HG02588 (cell line): ENCODE measurements at regions not wholly inside any gene's neighbourhood (a gene's known extent, or its start where the extent isn't known, plus 50 kb on each side); places are given as distances from the start of the nearest gene placed in this dataset.

Experiments used
- ATAC-seq: cut with Tn5 transposase; IDR thresholded peaks from one replicate; pipeline ENCODE4 v1.9.1; 2021; ENCODE audit warnings: mild to moderate bottlenecking, moderate library complexity; ENCODE audit not compliant: unreplicated experiment

- no peak for ATAC-seq
These were observed 103.6 kb upstream of the AGBL1 start for GRCh38 chr15:85976102-85976501.

- no peak for ATAC-seq
These were observed 102.7 kb upstream of the AGBL1 start for GRCh38 chr15:85976986-85977385.

GRCh38 chr15:85977586-85977985 lies 102.1 kb upstream of the AGBL1 start:
- ATAC-seq: no peak

GRCh38 chr15:85979929-85980328 lies 99.7 kb upstream of the AGBL1 start:
- ATAC-seq: no peak

DNA sequence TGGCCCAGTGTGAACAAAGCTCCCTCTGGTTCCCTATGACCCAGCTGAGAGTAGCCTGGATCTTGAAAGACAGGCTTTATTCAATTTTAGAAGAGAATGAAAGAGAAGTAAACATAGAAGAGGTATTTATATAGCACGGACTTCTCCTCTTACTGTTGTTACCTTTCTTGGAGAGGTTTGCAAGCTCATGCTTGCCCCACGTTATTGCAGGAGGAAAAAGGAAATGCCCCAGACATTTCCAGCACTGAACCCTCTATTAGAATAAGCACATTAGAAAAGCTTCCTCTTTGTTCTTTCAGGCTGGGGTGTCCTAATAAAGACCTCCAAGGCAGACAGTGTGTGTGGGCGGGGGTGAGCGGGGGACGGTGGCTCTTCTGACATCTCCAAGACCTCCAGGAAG lies 98.7 kb upstream of the AGBL1 start:
- no peak for ATAC-seq

DNA sequence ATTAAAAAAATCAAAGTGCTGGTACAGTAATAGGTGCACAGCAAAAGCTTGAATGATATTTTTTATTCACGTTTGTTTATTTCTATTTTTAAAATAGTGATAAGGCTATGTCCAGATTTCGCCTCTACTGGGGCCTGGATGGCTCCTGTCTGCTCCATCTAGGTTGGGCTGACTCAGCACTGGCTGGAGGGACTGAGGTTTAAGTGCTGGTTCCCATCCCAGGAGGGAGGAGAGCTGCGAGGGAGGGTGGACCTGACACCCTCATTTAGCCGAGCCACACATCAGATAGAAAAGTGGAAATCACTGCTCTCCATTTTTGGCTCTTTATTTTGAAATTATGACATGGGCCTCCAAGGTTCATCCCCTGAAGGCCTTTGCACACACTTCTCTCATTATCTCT lies 95.4 kb upstream of the AGBL1 start:
- ATAC-seq: no peak

DNA sequence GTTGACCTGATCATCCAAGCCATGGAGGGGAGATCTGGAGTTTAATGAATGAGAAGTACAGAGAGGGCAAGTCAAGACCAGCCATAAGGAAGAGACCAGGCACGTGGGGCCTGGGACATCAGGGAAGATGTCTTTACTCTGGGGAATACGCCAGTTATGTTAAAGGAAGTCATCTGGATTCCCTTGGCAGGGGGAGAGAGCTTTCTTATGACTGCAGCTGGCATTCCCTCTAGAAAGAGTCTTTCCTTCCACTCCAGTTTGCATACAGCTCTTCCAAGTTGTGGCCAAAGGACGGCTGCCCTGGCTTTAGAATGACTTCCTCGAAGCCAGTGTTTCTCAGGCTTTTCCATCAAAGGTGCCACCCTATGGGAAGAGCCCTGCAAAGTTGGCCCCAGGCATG lies 93.6 kb upstream of the AGBL1 start:
- ATAC-seq: no peak

DNA sequence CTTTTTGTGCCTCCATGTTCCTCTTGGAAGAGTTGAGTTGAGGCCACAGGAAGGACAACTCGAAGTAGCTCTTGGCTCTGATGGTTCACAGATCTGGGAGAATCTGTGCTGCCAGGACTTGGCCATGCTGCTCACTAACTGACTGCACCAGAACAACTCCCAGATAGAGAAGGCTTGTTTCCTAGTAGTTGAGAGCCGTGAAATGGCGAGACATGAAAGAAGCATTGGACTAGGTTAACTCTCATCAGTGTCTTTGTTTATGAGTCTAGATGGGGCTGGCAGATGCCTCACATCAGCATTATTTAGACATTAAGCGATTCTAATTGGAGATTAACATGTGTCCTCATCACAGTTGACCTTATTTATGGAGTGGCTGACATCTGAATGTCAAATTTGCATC lies 92.9 kb upstream of the AGBL1 start:
- no peak for ATAC-seq

DNA sequence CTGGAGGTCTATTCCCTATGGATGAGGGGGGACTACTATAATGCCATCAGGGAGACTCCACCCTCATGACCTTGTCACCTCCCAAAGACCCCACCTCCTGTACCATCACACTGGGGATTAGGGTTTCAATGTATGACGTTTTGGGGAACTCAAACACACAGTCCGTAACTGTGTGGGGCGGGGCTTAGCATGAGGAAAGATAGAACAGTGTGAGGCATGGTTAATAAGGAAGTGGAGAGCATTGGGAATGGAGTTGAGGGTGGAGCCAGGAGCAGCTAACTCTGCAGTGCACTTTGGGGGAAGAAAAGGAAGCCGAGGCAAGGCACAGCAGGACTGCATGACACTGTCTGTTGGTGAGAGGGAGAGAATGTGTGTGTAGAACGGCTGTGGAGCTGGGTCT lies 90.9 kb upstream of the AGBL1 start:
- ATAC-seq: no peak

DNA sequence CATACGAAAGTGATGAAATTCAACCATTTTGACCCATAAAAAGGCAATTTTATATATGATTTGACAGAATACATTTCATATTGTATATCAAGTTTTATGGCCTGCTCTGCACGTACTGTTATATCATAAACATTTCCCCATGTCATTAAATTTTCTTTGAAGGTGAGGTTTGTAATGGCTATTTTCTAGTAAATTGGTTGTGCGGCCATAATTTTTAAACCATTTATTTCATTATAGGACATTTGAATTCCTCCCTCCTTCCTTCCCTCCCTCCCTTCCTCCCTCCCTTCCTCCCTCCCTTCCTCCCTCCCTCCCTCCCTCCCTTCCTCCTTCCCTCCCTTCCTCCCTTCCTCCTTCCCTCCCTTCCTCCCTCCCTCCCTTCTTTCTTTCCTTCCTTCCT lies 87.4 kb upstream of the AGBL1 start:
- ATAC-seq: no peak

DNA sequence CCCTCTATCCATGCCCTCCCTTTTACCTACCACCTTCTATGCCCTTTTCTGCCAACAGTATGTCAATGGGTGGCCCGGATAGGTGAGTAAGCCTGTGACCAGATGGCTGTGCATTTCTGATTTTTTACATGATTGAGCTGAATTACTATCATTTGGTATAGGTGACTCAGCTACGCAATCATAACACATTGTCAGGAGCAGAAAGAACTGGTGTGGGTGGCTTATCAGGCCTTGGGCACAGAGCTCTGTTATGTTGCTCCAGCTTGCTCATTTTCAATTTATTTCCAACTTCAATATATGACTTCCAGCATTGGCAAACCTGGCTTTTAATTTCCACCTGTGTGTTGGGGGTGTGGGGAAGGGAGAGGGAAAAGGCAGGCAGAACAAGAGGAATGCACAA lies 86.6 kb upstream of the AGBL1 start:
- no peak for ATAC-seq

GRCh38 chr15:85997618-85998017 lies 82.1 kb upstream of the AGBL1 start:
- ATAC-seq: no peak

GRCh38 chr15:85999658-86000057 lies 80.0 kb upstream of the AGBL1 start:
- no peak for ATAC-seq

DNA sequence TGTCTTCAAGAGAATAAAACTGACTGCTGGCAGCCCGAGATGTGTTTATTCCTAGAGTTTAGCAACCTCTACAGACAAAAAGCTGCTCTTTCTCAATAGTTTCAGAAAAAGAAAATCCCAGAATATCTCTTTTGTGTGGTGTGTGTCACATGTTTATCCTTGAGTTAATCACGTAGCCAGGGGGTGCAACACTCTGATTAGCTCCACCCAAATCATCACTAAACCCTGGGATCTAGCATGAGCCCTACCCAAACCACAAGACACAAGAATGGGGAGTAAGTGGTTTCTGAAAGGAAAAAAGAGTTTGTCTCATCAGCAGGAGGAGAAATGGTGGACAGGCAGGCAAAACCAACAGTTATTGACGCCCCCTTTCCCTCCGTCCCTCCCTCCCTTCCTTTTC lies 78.5 kb upstream of the AGBL1 start:
- no peak for ATAC-seq

DNA sequence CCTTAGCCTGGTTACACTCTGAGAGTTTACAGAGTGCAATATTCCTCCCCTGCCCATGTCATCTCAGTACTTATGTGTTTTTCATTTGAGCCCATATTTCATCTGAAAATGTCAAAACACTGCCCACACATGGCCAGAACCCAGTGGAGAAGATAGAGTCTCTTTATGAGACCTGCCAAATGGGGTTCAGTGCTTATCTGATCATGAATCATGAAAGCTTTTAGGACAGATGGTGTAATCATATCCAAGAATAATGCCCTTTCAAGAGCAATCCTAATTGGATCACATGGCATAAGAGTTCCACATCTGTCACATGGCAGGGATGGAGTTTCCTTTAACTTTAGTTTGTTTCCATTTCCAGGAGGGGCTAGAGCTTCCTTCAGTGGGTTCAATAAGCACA lies 77.2 kb upstream of the AGBL1 start:
- no peak for ATAC-seq

GRCh38 chr15:86004061-86004460 lies 75.6 kb upstream of the AGBL1 start:
- ATAC-seq: no peak

DNA sequence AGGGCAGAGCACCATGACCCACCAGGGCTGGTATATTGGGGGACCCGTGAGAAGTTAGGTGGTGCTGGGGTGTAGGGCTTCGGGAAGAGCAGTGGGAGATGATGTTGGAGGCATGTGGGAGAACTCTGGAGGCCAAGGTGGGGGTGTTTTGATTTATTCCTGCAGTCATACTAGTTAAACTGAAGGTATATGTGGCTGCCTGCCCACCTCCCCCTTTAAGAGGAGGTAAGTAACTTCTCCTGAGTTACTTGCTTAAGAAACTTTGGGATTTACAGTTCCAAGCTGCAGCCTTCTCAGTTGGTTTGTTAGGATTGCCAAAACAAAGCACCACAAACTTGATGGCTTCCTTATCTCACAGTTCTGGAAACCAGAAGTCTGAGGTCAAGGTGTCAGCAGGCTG lies 73.1 kb upstream of the AGBL1 start:
- ATAC-seq: no peak

GRCh38 chr15:86009727-86010126 lies 69.9 kb upstream of the AGBL1 start:
- ATAC-seq: no peak

DNA sequence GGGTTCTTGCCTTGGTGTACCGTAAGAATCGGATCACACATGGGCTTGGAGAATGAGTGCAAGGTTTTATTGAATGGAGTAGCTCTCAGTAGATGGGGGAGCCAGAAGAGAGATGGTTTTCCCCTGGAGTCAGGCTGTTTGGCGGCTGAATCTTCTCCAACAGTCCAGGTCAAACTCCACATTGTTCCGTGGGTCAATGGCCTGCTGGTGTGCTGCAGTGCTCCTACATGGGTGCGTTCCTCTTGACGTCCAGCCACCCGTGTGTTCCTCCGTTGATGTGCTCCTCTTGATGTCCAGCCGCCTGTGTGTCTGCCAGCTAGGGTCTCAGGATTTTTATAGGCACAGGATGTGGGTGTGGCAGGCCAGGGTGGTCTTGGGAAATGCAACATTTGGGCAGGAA lies 69.3 kb upstream of the AGBL1 start:
- no peak for ATAC-seq

DNA sequence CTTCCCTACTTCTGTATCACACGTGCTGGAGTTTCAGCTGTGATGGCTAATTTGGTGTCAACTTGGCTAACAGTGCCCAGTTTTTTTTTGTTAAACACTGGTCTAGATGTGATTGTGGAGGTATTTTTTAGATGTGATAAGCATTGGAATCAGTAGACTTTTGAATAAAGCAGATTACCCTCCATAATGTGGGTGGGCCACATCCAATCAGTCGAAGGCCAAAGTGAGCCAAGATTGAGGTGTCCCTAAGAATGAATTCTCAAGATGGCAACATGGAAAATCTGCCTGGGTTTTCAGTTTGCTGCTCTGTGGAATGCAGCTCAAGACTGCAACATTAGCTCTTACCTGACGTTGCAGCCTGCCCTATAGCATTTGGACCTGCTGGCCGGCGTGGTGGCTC lies 68.8 kb upstream of the AGBL1 start:
- ATAC-seq: no peak

GRCh38 chr15:86014016-86014415 lies 65.7 kb upstream of the AGBL1 start:
- ATAC-seq: no peak

GRCh38 chr15:86016750-86017149 lies 62.9 kb upstream of the AGBL1 start:
- ATAC-seq: no peak

DNA sequence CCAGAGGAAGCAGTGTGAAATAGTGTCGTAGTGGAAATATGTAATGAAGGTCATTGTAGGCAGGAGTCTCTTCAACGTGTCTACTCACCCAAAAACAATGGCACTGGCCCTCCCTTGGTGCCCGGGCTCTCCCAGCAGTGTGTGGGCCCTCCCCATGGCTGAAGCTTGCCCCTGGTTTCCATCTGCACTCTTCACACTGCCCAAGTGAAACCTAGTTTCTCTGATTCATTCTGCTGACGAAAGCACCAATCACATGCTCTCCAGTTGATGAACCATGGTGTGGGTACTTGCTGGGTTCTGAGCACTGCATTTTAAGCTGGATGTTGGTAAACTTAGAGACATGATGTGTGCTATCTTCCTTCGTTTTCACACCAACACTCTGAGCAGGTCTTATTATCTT lies 61.0 kb upstream of the AGBL1 start:
- ATAC-seq: no peak
